OCI-LY3 (cell line): ENCODE measurements at regions not wholly inside any gene's neighbourhood (a gene's known extent, or its start where the extent isn't known, plus 50 kb on each side); places are given as distances from the start of the nearest gene placed in this dataset.

Source experiments
- H2AFZ ChIP-seq: fragments of 200-600, 300-600 bp; shearing (Covaris generic); 2 replicates; pipeline ENCODE4 v1.6.0; 2014; ENCODE audit warnings: antibody characterized with exemption, low read depth, low read length
- H3K27ac ChIP-seq: fragments of 200-600, 300-600 bp; sonication (generic); 2 replicates; pipeline ENCODE4 v1.5.1; 2014; ENCODE audit warnings: mild to moderate bottlenecking, low read length, moderate library complexity, mixed read lengths
- H3K27me3 ChIP-seq: fragments of 200-600, 300-600 bp; sonication (generic); 2 replicates; pipeline ENCODE4 v1.6.1; 2014; ENCODE audit warnings: low read depth, low read length, mixed read lengths
- H3K36me3 ChIP-seq: fragments of 200-600, 300-600 bp; sonication (generic); replicated peaks from 2 replicates; pipeline ENCODE3; 2014; ENCODE audit warnings: low read depth, low read length, mixed read lengths
- H3K4me1 ChIP-seq: fragments of 300-600, 200-600 bp; sonication (generic); 2 replicates; pipeline ENCODE4 v1.6.1; 2014; ENCODE audit warnings: low read length, mixed read lengths
- H3K4me2 ChIP-seq: fragments of 200-600, 300-600 bp; sonication (generic); 2 replicates; pipeline ENCODE4 v1.6.1; 2014; ENCODE audit warnings: low read length, mixed read lengths
- H3K4me3 ChIP-seq: fragments of 300-600, 200-600 bp; sonication (generic); 2 replicates; pipeline ENCODE4 v1.5.1; 2014; ENCODE audit warnings: antibody characterized with exemption, mild to moderate bottlenecking, low read length, moderate library complexity
- H3K79me2 ChIP-seq: fragments of 300-600, 200-600 bp; shearing (Covaris generic); 2 replicates; pipeline ENCODE4 v1.6.1; 2014; ENCODE audit warnings: mild to moderate bottlenecking, low read length, mixed read lengths
- H3K9ac ChIP-seq: fragments of 300-600, 200-600 bp; shearing (Covaris generic); 2 replicates; pipeline ENCODE4 v1.6.0; 2014; ENCODE audit warnings: mild to moderate bottlenecking, low read length, moderate library complexity
- H3K9me3 ChIP-seq: fragments of 200-600, 300-600 bp; shearing (Covaris generic); 2 replicates; pipeline ENCODE4 v1.6.1; 2014; ENCODE audit warnings: low read length, mixed read lengths; ENCODE audit not compliant: insufficient read depth
- H4K20me1 ChIP-seq: fragments of 200-600, 300-600 bp; sonication (generic); 2 replicates; pipeline ENCODE4 v1.6.1; 2016; ENCODE audit warnings: low read length, mixed read lengths; ENCODE audit not compliant: insufficient read depth
- CTCF ChIP-seq: fragments of 200-600, 300-600 bp; sonication (generic); IDR thresholded peaks from 2 replicates; pipeline ENCODE4 v1.5.1; 2014; ENCODE audit warnings: antibody characterized with exemption, low read length, low read depth
- EZH2phosphoT487 ChIP-seq: fragments of 200-600 bp; shearing (Covaris generic); IDR thresholded peaks from 2 replicates; pipeline ENCODE4 v1.6.1; 2018; ENCODE audit warnings: antibody characterized with exemption, mixed run types, low read depth

GRCh38 chr10:44619975-44620374 is 235.1 kb upstream of the CXCL12 start:
- Histone ChIP-seq H4K20me1 (no peaks in the 10 kb centered on the region), H3K4me3 (no peak overlapping the region)
- TF ChIP-seq CTCF: no peak
- TF ChIP-seq EZH2phosphoT487: no peak

GRCh38 chr10:44627591-44628354 is 242.9 kb upstream of the CXCL12 start:
- Histone ChIP-seq H4K20me1 (no peaks in the 10 kb centered on the region), H3K9ac (no peak overlapping the region), H3K4me3 (no peak overlapping the region), H3K9me3 (no peaks in the 10 kb centered on the region), H3K36me3 (no peaks in the 10 kb centered on the region), H3K4me2 (no peak overlapping the region), H3K27me3 (no peaks in the 10 kb centered on the region), H3K4me1 (no peaks in the 10 kb centered on the region), H3K27ac (no peak overlapping the region), H3K79me2 (no peaks in the 10 kb centered on the region), H2AFZ (no peak overlapping the region)
- TF ChIP-seq CTCF (no peak), EZH2phosphoT487 (no peak)

More at GRCh38 chr10:44619975-44620374, 235.1 kb upstream of the CXCL12 start:
- Histone ChIP-seq H3K4me2 (no peak overlapping the region), H3K79me2 (no peaks in the 10 kb centered on the region), H3K4me1 (no peaks in the 10 kb centered on the region), H3K27me3 (no peaks in the 10 kb centered on the region), H3K27ac (no peak overlapping the region), H2AFZ (no peak overlapping the region), H3K9me3 (no peaks in the 10 kb centered on the region), H3K9ac (no peak overlapping the region), H3K36me3 (no peaks in the 10 kb centered on the region)

- no peak overlapping the region for H3K27ac ChIP-seq
Observed at GRCh38 chr10:44628921-44629320, 244.0 kb upstream of the CXCL12 start.

GRCh38 chr10:44635176-44635575 is 250.3 kb upstream of the CXCL12 start:
- H3K4me2 ChIP-seq: no peak overlapping the region
- H3K36me3 ChIP-seq: no peaks in the 10 kb centered on the region
- no peak overlapping the region for H3K9ac ChIP-seq
- H4K20me1 ChIP-seq: no peaks in the 10 kb centered on the region
- TF ChIP-seq EZH2phosphoT487 (no peak), CTCF (no peak)
- no peak overlapping the region for H3K4me3 ChIP-seq
- no peak overlapping the region for H2AFZ ChIP-seq
- H3K27ac ChIP-seq: no peak overlapping the region
- H3K27me3 ChIP-seq: no peaks in the 10 kb centered on the region
- no peaks in the 10 kb centered on the region for H3K4me1 ChIP-seq
- H3K9me3 ChIP-seq: no peaks in the 10 kb centered on the region
- no peaks in the 10 kb centered on the region for H3K79me2 ChIP-seq

More at GRCh38 chr10:44628921-44629320, 244.0 kb upstream of the CXCL12 start:
- TF ChIP-seq CTCF: no peak
- TF ChIP-seq EZH2phosphoT487: no peak
- H3K9me3 ChIP-seq: no peaks in the 10 kb centered on the region
- H3K79me2 ChIP-seq: no peaks in the 10 kb centered on the region
- H3K4me1 ChIP-seq: no peaks in the 10 kb centered on the region
- H4K20me1 ChIP-seq: no peaks in the 10 kb centered on the region
- no peak overlapping the region for H3K4me2 ChIP-seq
- no peak overlapping the region for H3K4me3 ChIP-seq
- H2AFZ ChIP-seq: no peak overlapping the region
- H3K36me3 ChIP-seq: no peaks in the 10 kb centered on the region
- no peak overlapping the region for H3K9ac ChIP-seq
- no peaks in the 10 kb centered on the region for H3K27me3 ChIP-seq
